GM19397 (cell line): ENCODE measurements at regions not wholly inside any gene's neighbourhood (a gene's known extent, or its start where the extent isn't known, plus 50 kb on each side); places are given as distances from the start of the nearest gene placed in this dataset.

ENCODE experiments used
- ATAC-seq: cut with Tn5 transposase; IDR thresholded peaks from one replicate; pipeline ENCODE4 v1.9.1; 2021; ENCODE audit warnings: mild to moderate bottlenecking, moderate library complexity; ENCODE audit not compliant: unreplicated experiment

- ATAC-seq, result no peak
Measured at GRCh38 chr10:113456741-113457140, 96.1 kb upstream of the HABP2 start.

- ATAC-seq, result no peak
Measured at GRCh38 chr10:113457408-113457807, 95.4 kb upstream of the HABP2 start.

- no peak for ATAC-seq
Measured at GRCh38 chr10:113458451-113458850, 94.4 kb upstream of the HABP2 start.

- no peak for ATAC-seq
Measured at GRCh38 chr10:113458944-113459343, 93.9 kb upstream of the HABP2 start.

- ATAC-seq, result no peak
Measured at GRCh38 chr10:113459626-113460280, 93.1 kb upstream of the HABP2 start.

- ATAC-seq, result no peak
Measured at GRCh38 chr10:113463083-113463482, 89.8 kb upstream of the HABP2 start.

GRCh38 chr10:113463777-113464176 is 89.1 kb upstream of the HABP2 start:
- ATAC-seq, result no peak

GRCh38 chr10:113469796-113470195 is 83.1 kb upstream of the HABP2 start:
- no peak for ATAC-seq

GRCh38 chr10:113470372-113471240 is 82.2 kb upstream of the HABP2 start:
- ATAC-seq, result no peak

GRCh38 chr10:113471241-113471996 is 81.4 kb upstream of the HABP2 start:
- ATAC-seq, result no peak

GRCh38 chr10:113473011-113473410 is 79.8 kb upstream of the HABP2 start:
- ATAC-seq, result no peak

- no peak for ATAC-seq
Measured at GRCh38 chr10:113473851-113474250, 79.0 kb upstream of the HABP2 start.

- ATAC-seq, result no peak
Measured at GRCh38 chr10:113474752-113475151, 78.1 kb upstream of the HABP2 start.

- ATAC-seq, result no peak
Measured at GRCh38 chr10:113475381-113475807, 77.5 kb upstream of the HABP2 start.

GRCh38 chr10:113476191-113476590 is 76.7 kb upstream of the HABP2 start:
- ATAC-seq, result no peak

GRCh38 chr10:113476673-113477072 is 76.2 kb upstream of the HABP2 start:
- no peak for ATAC-seq

- no peak for ATAC-seq
Measured at GRCh38 chr10:113477451-113477850, 75.4 kb upstream of the HABP2 start.

GRCh38 chr10:113479346-113480080 is 73.3 kb upstream of the HABP2 start:
- no peak for ATAC-seq

- no peak for ATAC-seq
Measured at GRCh38 chr10:113480081-113480360, 72.8 kb upstream of the HABP2 start.

- ATAC-seq, result no peak
Measured at GRCh38 chr10:113480851-113481502, 71.9 kb upstream of the HABP2 start.

GRCh38 chr10:113484487-113484886 is 68.4 kb upstream of the HABP2 start:
- ATAC-seq, result no peak
